ENCODE measurements at regions not wholly inside any gene's neighbourhood (a gene's known extent, or its start where the extent isn't known, plus 50 kb on each side); places are given as distances from the start of the nearest gene placed in this dataset.
"Not testable (repeated sequence)": the region's sequence is repeated elsewhere in the genome, so short reads cannot be mapped to it uniquely, and the experiment has no call there.

GRCh38 chr16:33583702-33584101 is 124.3 kb downstream of the TP53TG3F start:
- H3K4me1 ChIP-seq (ENCODE audit: control insufficient read depth, insufficient read depth, low read length, poor library complexity, severe bottlenecking); H3K27me3 ChIP-seq (ENCODE audit: control insufficient read depth, insufficient read depth, low read length); H3K4me3 Mint-ChIP-seq; DNase-seq; H3K36me3 Mint-ChIP-seq; H3K9me3 Mint-ChIP-seq; H3K27ac Mint-ChIP-seq; H3K27me3 Mint-ChIP-seq; ATAC-seq (ENCODE audit: low read depth in 2 of 2); H3K4me3 ChIP-seq (ENCODE audit: low read depth, low read length); H3K4me1 Mint-ChIP-seq; H3K27ac ChIP-seq (ENCODE audit: insufficient read depth, low read length, poor library complexity, severe bottlenecking); H3K36me3 ChIP-seq (ENCODE audit: control insufficient read depth, insufficient read depth, low read length); H3K9me3 ChIP-seq (ENCODE audit: control insufficient read depth in 2 of 2, low read length in 2 of 2): not testable (repeated sequence)

- not testable (repeated sequence) for H3K4me3 ChIP-seq (ENCODE audit: low read depth, low read length); H3K9me3 Mint-ChIP-seq; H3K4me3 Mint-ChIP-seq; H3K36me3 ChIP-seq (ENCODE audit: control insufficient read depth, insufficient read depth, low read length); H3K27me3 Mint-ChIP-seq; H3K27ac ChIP-seq (ENCODE audit: insufficient read depth, low read length, poor library complexity, severe bottlenecking); ATAC-seq (ENCODE audit: low read depth in 2 of 2); H3K36me3 Mint-ChIP-seq; H3K9me3 ChIP-seq (ENCODE audit: control insufficient read depth in 2 of 2, low read length in 2 of 2); H3K4me1 Mint-ChIP-seq; H3K27ac Mint-ChIP-seq; H3K4me1 ChIP-seq (ENCODE audit: control insufficient read depth, insufficient read depth, low read length, poor library complexity, severe bottlenecking); H3K27me3 ChIP-seq (ENCODE audit: control insufficient read depth, insufficient read depth, low read length); DNase-seq
Observed at GRCh38 chr16:33588589-33588988, 129.2 kb downstream of the TP53TG3F start.

DNA sequence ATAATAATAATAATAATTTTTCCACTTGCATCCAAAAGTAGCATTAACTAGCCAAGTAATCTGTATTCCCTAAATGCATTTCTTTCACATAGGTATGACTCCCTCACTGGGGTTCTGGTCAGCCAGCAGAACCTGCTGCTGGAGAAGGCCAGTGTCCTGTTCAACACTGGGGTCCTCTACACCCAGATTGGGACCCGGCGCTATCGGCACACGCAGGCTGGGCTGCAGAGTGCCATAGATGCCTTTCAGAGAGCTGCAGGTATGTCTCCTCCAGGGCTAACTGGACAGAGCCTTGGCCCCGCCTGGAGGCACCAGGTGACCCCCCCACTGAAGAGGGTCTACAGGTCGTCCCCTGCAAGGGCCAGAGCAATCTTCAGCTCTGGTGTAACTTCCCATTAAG is 133.9 kb downstream of the TP53TG3F start:
- H3K27me3 Mint-ChIP-seq; H3K9me3 ChIP-seq (ENCODE audit: control insufficient read depth in 2 of 2, low read length in 2 of 2); H3K4me1 ChIP-seq (ENCODE audit: control insufficient read depth, insufficient read depth, low read length, poor library complexity, severe bottlenecking); H3K27me3 ChIP-seq (ENCODE audit: control insufficient read depth, insufficient read depth, low read length); H3K27ac Mint-ChIP-seq; H3K36me3 Mint-ChIP-seq; H3K9me3 Mint-ChIP-seq; DNase-seq; H3K36me3 ChIP-seq (ENCODE audit: control insufficient read depth, insufficient read depth, low read length); H3K4me1 Mint-ChIP-seq; H3K27ac ChIP-seq (ENCODE audit: insufficient read depth, low read length, poor library complexity, severe bottlenecking); ATAC-seq (ENCODE audit: low read depth in 2 of 2); H3K4me3 ChIP-seq (ENCODE audit: low read depth, low read length); H3K4me3 Mint-ChIP-seq: not testable (repeated sequence)

DNA sequence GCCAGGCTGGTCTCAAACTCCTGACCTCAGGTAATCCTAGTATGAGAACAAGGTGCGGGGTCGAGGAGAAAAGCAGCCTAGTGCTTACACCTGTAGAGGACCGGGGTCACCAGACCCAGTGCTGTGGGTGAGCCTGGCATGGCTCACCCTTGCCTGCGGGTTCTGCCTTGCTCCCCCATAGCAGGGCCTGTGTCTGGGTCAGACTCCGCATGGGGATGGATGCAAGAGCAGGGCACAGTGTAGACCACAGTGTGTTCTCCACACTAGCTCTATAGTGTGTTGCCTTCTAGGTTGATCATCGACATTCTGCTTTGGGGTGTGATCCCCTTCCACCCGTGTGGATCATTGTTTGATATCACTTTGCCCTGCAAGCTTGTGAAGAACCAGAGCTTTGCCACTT is 135.7 kb downstream of the TP53TG3F start:
- H3K9me3 Mint-ChIP-seq; ATAC-seq (ENCODE audit: low read depth in 2 of 2); H3K27me3 Mint-ChIP-seq; H3K36me3 ChIP-seq (ENCODE audit: control insufficient read depth, insufficient read depth, low read length); H3K27ac Mint-ChIP-seq; H3K4me1 Mint-ChIP-seq; DNase-seq; H3K4me1 ChIP-seq (ENCODE audit: control insufficient read depth, insufficient read depth, low read length, poor library complexity, severe bottlenecking); H3K27ac ChIP-seq (ENCODE audit: insufficient read depth, low read length, poor library complexity, severe bottlenecking); H3K4me3 ChIP-seq (ENCODE audit: low read depth, low read length); H3K27me3 ChIP-seq (ENCODE audit: control insufficient read depth, insufficient read depth, low read length); H3K4me3 Mint-ChIP-seq; H3K9me3 ChIP-seq (ENCODE audit: control insufficient read depth in 2 of 2, low read length in 2 of 2); H3K36me3 Mint-ChIP-seq: not testable (repeated sequence)

DNA sequence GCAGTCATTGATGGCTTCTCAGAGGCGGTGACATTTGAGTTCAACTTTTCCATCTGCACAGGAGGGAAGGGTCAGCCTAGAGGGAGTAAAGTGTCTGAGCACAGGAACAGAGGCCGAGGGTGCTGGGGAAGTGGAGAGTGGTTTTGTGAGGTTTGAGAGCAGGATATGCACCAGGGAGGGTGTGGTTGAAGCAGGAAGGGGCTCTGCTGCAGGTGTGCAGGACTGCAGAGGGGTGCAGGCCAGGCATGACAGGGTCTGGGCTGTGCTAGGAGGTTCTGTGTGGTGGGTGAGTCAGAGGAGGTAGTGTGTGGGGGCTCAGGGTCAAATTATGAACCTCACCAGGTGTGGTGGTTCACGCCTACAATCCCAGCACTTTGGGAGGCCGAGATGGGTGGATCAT is 141.6 kb downstream of the TP53TG3F start:
- DNase-seq; H3K4me1 Mint-ChIP-seq; H3K4me1 ChIP-seq (ENCODE audit: control insufficient read depth, insufficient read depth, low read length, poor library complexity, severe bottlenecking); H3K36me3 Mint-ChIP-seq; H3K4me3 Mint-ChIP-seq; H3K9me3 ChIP-seq (ENCODE audit: control insufficient read depth in 2 of 2, low read length in 2 of 2); H3K9me3 Mint-ChIP-seq; H3K27ac Mint-ChIP-seq; H3K27me3 Mint-ChIP-seq; H3K27ac ChIP-seq (ENCODE audit: insufficient read depth, low read length, poor library complexity, severe bottlenecking); H3K27me3 ChIP-seq (ENCODE audit: control insufficient read depth, insufficient read depth, low read length); H3K36me3 ChIP-seq (ENCODE audit: control insufficient read depth, insufficient read depth, low read length); ATAC-seq (ENCODE audit: low read depth in 2 of 2); H3K4me3 ChIP-seq (ENCODE audit: low read depth, low read length): not testable (repeated sequence)

- H3K9me3 ChIP-seq (ENCODE audit: control insufficient read depth in 2 of 2, low read length in 2 of 2); H3K4me1 Mint-ChIP-seq; H3K4me3 Mint-ChIP-seq; H3K36me3 Mint-ChIP-seq; H3K27ac Mint-ChIP-seq; H3K9me3 Mint-ChIP-seq; H3K4me1 ChIP-seq (ENCODE audit: control insufficient read depth, insufficient read depth, low read length, poor library complexity, severe bottlenecking); DNase-seq; ATAC-seq (ENCODE audit: low read depth in 2 of 2); H3K36me3 ChIP-seq (ENCODE audit: control insufficient read depth, insufficient read depth, low read length); H3K27me3 ChIP-seq (ENCODE audit: control insufficient read depth, insufficient read depth, low read length); H3K4me3 ChIP-seq (ENCODE audit: low read depth, low read length); H3K27ac ChIP-seq (ENCODE audit: insufficient read depth, low read length, poor library complexity, severe bottlenecking); H3K27me3 Mint-ChIP-seq: not testable (repeated sequence)
Observed at GRCh38 chr16:33623535-33624077, 164.2 kb downstream of the TP53TG3F start.

GRCh38 chr16:33628895-33629294 is 169.5 kb downstream of the TP53TG3F start:
- H3K36me3 ChIP-seq (ENCODE audit: control insufficient read depth, insufficient read depth, low read length); H3K27ac Mint-ChIP-seq; H3K4me3 ChIP-seq (ENCODE audit: low read depth, low read length); H3K9me3 Mint-ChIP-seq; H3K4me1 Mint-ChIP-seq; DNase-seq; H3K27me3 ChIP-seq (ENCODE audit: control insufficient read depth, insufficient read depth, low read length); H3K9me3 ChIP-seq (ENCODE audit: control insufficient read depth in 2 of 2, low read length in 2 of 2); H3K36me3 Mint-ChIP-seq; H3K4me1 ChIP-seq (ENCODE audit: control insufficient read depth, insufficient read depth, low read length, poor library complexity, severe bottlenecking); ATAC-seq (ENCODE audit: low read depth in 2 of 2); H3K27ac ChIP-seq (ENCODE audit: insufficient read depth, low read length, poor library complexity, severe bottlenecking); H3K27me3 Mint-ChIP-seq; H3K4me3 Mint-ChIP-seq: not testable (repeated sequence)

GRCh38 chr16:33631713-33632112 is 172.3 kb downstream of the TP53TG3F start:
- H3K4me1 Mint-ChIP-seq; H3K4me3 Mint-ChIP-seq; H3K27me3 Mint-ChIP-seq; ATAC-seq (ENCODE audit: low read depth in 2 of 2); H3K36me3 ChIP-seq (ENCODE audit: control insufficient read depth, insufficient read depth, low read length); H3K27ac ChIP-seq (ENCODE audit: insufficient read depth, low read length, poor library complexity, severe bottlenecking); H3K36me3 Mint-ChIP-seq; H3K27me3 ChIP-seq (ENCODE audit: control insufficient read depth, insufficient read depth, low read length); H3K9me3 ChIP-seq (ENCODE audit: control insufficient read depth in 2 of 2, low read length in 2 of 2); H3K4me3 ChIP-seq (ENCODE audit: low read depth, low read length); DNase-seq; H3K4me1 ChIP-seq (ENCODE audit: control insufficient read depth, insufficient read depth, low read length, poor library complexity, severe bottlenecking); H3K27ac Mint-ChIP-seq: not testable (repeated sequence)
- H3K9me3 Mint-ChIP-seq = peaks cover 0 to 10% (median 3%) of the 10 kb centered on the region in 7 donors

All from CD4-positive, CD25-positive, alpha-beta regulatory T cell (primary cell).